GM19193 (cell line): ENCODE measurements at regions not wholly inside any gene's neighbourhood (a gene's known extent, or its start where the extent isn't known, plus 50 kb on each side); places are given as distances from the start of the nearest gene placed in this dataset.

ENCODE experiments used
- POLR2A ChIP-seq: IDR thresholded peaks from 4 replicates; pipeline ENCODE4 v1.6.1; 2011; ENCODE audit not compliant: insufficient read depth, insufficient read length; ENCODE audit errors: extremely low read depth

GRCh38 chr6:6518631-6519427 lies 69.7 kb upstream of the LY86 start:
- no peak for TF ChIP-seq POLR2A

DNA sequence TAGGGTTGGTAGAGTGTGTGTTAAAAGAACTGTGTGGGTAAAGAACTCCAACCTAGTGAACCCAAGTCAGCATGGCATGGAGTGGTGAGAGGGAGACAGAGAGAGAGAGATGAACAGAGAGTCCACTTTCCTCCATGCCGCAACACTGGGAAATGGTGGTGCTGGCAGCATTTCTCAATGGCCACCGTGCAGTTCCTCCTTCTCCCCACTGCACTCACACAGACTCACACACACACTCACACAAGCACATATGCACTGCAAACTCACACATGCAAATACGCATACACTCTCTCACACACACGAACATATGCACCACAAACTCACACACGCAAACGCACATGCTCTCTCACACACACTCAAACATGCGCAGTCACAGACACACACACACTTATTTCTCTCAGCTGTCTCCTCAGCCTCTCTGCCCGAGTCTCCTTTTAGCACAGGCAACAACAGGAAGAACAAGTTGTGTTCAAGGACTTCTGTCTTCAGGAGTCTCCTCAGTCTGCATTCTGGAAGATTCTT lies 66.5 kb upstream of the LY86 start:
- no peak for TF ChIP-seq POLR2A

GRCh38 chr6:6522709-6523108 lies 65.8 kb upstream of the LY86 start:
- no peak for TF ChIP-seq POLR2A

DNA sequence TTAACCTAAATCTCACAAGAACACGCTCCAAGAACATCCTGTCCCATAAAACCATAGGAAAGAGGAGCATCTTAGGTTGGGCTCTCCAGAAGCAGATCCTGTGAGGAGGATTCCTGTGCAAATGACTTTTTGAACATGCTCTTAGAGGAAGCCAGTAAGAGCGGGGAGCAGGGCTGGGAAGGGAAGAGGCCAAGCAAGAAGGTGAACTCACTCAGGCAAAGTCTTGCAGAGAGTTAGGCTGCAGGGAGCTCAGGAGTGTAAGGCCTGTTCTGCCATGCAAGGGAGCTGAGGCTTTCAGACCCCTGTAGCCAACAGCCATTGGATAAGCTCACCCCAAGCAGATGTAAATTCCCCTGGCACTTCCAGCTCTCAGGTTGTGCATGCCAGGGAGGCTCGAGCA lies 63.6 kb upstream of the LY86 start:
- TF ChIP-seq POLR2A = no peak

- TF ChIP-seq POLR2A = no peak
Observed at GRCh38 chr6:6525933-6526332, 62.6 kb upstream of the LY86 start.

GRCh38 chr6:6529275-6529674 lies 59.2 kb upstream of the LY86 start:
- TF ChIP-seq POLR2A = no peak

DNA sequence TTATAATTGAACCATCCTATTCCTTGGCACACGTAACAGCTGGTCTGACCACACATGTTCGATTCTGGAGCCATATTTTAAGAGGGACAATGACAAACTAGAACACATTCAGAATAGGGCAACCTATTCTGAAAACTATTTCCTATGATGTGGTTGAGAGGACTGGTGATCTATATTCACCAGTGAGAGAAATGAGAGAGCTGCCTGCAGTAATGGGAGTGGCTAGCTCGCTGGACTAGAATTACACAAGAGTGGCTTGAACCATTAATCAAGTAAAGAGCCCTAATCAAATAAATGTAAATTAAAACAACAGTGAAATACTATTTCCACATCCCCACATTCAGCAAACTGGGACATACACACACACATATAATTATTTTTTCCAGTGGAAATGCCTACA lies 55.3 kb upstream of the LY86 start:
- TF ChIP-seq POLR2A = no peak

GRCh38 chr6:6534399-6534798 lies 54.1 kb upstream of the LY86 start:
- no peak for TF ChIP-seq POLR2A

DNA sequence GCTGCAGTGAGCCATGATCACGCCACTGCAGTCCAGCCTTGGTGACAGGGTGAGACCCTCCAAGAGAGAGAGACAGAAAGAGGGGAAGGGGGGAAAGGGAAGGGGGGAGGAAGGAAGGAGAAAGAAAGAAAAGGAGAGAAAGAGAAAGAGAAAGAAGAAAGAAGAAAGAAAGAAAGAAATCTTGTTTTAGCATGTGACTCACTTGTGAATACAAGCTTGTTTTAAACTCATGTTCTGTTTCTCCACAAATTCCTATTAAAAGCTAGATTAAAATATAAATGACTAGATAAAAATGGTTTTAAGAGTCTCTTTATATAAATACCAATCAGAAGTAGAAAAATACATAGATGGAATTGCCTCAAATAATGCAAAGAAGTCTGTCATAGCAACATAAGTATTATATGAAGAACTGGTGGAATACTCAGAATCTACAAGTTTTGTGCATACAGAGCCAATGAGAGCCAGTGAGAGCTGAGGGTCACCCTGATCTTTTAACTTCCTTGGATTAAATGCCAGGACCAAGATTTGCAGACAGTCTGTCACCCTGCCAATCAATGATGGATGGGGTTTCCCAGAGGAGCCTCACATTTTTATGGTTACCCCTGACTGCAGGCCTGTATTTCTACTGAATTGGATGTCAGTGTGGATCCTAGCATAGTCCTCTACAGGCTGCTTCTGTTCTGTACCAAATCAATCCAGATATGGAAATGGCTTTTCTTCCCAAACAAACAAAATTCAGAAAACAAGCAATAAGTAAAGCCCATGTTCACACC lies 50.8 kb upstream of the LY86 start:
- no peak for TF ChIP-seq POLR2A

DNA sequence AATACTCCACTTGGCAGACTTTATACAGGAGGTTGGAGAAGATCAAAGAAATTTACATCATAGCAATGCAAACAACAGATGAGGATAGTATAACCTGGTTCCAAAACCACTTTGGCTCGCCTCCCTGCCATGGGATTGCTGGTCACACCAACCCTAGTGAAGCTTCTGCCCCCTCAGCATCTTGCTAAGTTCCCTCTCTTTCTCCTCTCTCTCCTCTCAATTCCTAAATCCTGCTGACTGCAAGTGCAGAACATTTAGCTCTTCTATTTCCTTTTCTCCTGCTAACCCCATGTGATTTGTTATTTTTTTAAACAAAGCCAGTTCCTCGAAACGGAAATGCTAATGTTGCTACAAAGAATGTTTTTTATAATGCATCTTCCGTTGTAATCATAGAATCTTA lies 50.3 kb upstream of the LY86 start:
- no peak for TF ChIP-seq POLR2A
